HEK293 (cell line): ENCODE measurements at regions not wholly inside any gene's neighbourhood (a gene's known extent, or its start where the extent isn't known, plus 50 kb on each side); places are given as distances from the start of the nearest gene placed in this dataset.
A peak's percentile ranks its signal among the peaks of the same experiment; 100 is the strongest.

ENCODE experiments used
- CTCF ChIA-PET: fragments of 350-600 bp; formaldehyde crosslinking; extraction: SDS; loops from one replicate; lab custom pipeline; 2021; ENCODE audit warnings: antibody characterized with exemption; lab: Yijun Ruan, JAX
- POLR2A ChIA-PET: fragments of 300-600 bp; formaldehyde crosslinking; extraction: SDS; loops from one replicate; lab custom pipeline; 2020; ENCODE audit warnings: antibody characterized with exemption, inconsistent platforms; lab: Yijun Ruan, JAX
- H3K27ac ChIP-seq: fragments of 200-500 bp; sonication (Bioruptor generic); 2 replicates; pipeline ENCODE4 v1.5.1; 2014; ENCODE audit warnings: low read depth, low read length, control low read depth, inconsistent platforms; ENCODE audit errors: extremely low read depth
- H3K36me3 ChIP-seq, 2 experiments: fragments of 200-500 bp in 1 of 2; sonication (Bioruptor generic) in 1 of 2; 1 replicate in 1 of 2; 2 replicates in 1 of 2; pipeline ENCODE4 v1.5.1; 2014 to 2017; ENCODE audit warnings: inconsistent platforms in 2 of 2, low read length in 2 of 2; ENCODE audit not compliant: control insufficient read depth in 2 of 2, insufficient read depth in 1 of 2
- H3K4me1 ChIP-seq: fragments of 200-500 bp; sonication (Bioruptor generic); 2 replicates; pipeline ENCODE4 v1.5.1; 2014; ENCODE audit warnings: mild to moderate bottlenecking, low read length, inconsistent platforms; ENCODE audit not compliant: control insufficient read depth, insufficient read depth
- H3K4me3 ChIP-seq: 2 replicates; pipeline ENCODE4 v1.5.1; 2011; ENCODE audit warnings: low read depth, mild to moderate bottlenecking, control low read depth, low read length, moderate library complexity
- H3K9me3 ChIP-seq: fragments of 200-500 bp; sonication (Bioruptor generic); 2 replicates; pipeline ENCODE4 v1.5.1; 2014; ENCODE audit warnings: low read depth, low read length, inconsistent platforms; ENCODE audit not compliant: control insufficient read depth, insufficient read depth
- FEZF1 ChIP-seq: fragments of 450-650 bp; formaldehyde crosslinking; IDR thresholded peaks from 2 replicates; pipeline ENCODE4 v1.5.1; 2016; ENCODE audit warnings: missing biosample characterization, missing genetic modification characterization
- GLIS1 ChIP-seq: fragments of 450-650 bp; formaldehyde crosslinking; IDR thresholded peaks from 2 replicates; pipeline ENCODE4 v1.5.1; 2016; ENCODE audit warnings: missing biosample characterization, missing genetic modification characterization
- SP7 ChIP-seq: fragments of 450-650 bp; formaldehyde crosslinking; IDR thresholded peaks from 2 replicates; pipeline ENCODE4 v1.5.1; 2016; ENCODE audit warnings: missing biosample characterization, missing genetic modification characterization
- WT1 ChIP-seq: fragments of 450-650 bp; formaldehyde crosslinking; IDR thresholded peaks from 2 replicates; pipeline ENCODE4 v1.5.1; 2016; ENCODE audit warnings: missing biosample characterization, missing genetic modification characterization
- ZIC2 ChIP-seq: fragments of 450-650 bp; formaldehyde crosslinking; IDR thresholded peaks from 2 replicates; pipeline ENCODE4 v1.5.1; 2016; ENCODE audit warnings: missing biosample characterization, missing genetic modification characterization
- ZNF10 ChIP-seq: fragments of 450-650 bp; formaldehyde crosslinking; IDR thresholded peaks from 2 replicates; pipeline ENCODE4 v1.5.1; 2017; ENCODE audit warnings: missing biosample characterization, missing genetic modification characterization
- ZNF211 ChIP-seq: fragments of 450-650 bp; formaldehyde crosslinking; IDR thresholded peaks from 2 replicates; pipeline ENCODE4 v1.5.1; 2016; ENCODE audit warnings: low read depth, missing biosample characterization, missing genetic modification characterization
- ZNF24 ChIP-seq: fragments of 450-650 bp; formaldehyde crosslinking; IDR thresholded peaks from 2 replicates; pipeline ENCODE4 v1.5.1; 2016; ENCODE audit warnings: missing biosample characterization, missing genetic modification characterization
- ZNF423 ChIP-seq: fragments of 450-650 bp; formaldehyde crosslinking; IDR thresholded peaks from 2 replicates; pipeline ENCODE4 v1.5.1; 2016; ENCODE audit warnings: missing biosample characterization, missing genetic modification characterization
- ZNF624 ChIP-seq: fragments of 450-650 bp; formaldehyde crosslinking; IDR thresholded peaks from 2 replicates; pipeline ENCODE4 v1.5.1; 2017; ENCODE audit warnings: missing biosample characterization, missing genetic modification characterization
- ZNF843 ChIP-seq: fragments of 450-650 bp; formaldehyde crosslinking; IDR thresholded peaks from 2 replicates; pipeline ENCODE4 v1.5.1; 2016; ENCODE audit warnings: missing biosample characterization, missing genetic modification characterization
- TF ChIP-seq, protein P1 (sequence below): fragments of 450-650 bp; formaldehyde crosslinking; IDR thresholded peaks from 2 replicates; pipeline ENCODE4 v1.5.1; 2016; ENCODE audit warnings: missing biosample characterization, missing genetic modification characterization
- TF ChIP-seq, protein P2 (sequence below): fragments of 450-650 bp; formaldehyde crosslinking; IDR thresholded peaks from 2 replicates; pipeline ENCODE4 v1.5.1; 2016; ENCODE audit warnings: missing biosample characterization, missing genetic modification characterization, borderline replicate concordance
- TF ChIP-seq, protein P3 (sequence below): sonication (generic); formaldehyde crosslinking; IDR thresholded peaks from 2 replicates; pipeline ENCODE4 v1.8.1; 2022; ENCODE audit warnings: mild to moderate bottlenecking, moderate library complexity, missing genetic modification reagents
- TF ChIP-seq, protein P4 (sequence below): fragments of 450-650 bp; formaldehyde crosslinking; IDR thresholded peaks from 2 replicates; pipeline ENCODE4 v1.5.1; 2016; ENCODE audit warnings: missing biosample characterization, missing genetic modification characterization

DNA sequence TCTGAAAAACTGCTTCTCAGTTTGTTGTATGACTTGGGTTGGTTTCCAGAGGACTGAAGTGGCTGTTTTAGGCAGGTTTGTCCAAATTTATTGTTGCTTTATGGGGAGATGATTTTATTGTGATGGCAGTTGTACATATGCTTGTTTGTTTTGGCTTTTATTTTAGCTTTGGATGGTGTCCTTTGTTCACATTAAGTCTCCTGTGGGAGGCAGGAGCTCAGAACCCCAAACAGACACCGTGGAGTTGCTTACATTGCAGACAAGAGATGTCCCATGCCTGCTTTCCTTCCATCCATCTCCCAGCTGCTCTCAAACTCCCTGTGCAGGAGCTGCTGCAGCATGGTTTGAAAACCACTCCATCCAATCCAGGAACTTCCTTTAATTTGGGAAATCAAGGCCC, 414.7 kb downstream of the LPIN1 start:
- H3K9me3 ChIP-seq = no peaks in the 10 kb centered on the region
- H3K27ac ChIP-seq = no peak overlapping the region
- CTCF ChIA-PET = interaction anchor here (0.8 kb wide), 1 partner anchor 556 kb away, joined by 3 read pairs; the partner anchor contains the start of gene TRIB2

DNA sequence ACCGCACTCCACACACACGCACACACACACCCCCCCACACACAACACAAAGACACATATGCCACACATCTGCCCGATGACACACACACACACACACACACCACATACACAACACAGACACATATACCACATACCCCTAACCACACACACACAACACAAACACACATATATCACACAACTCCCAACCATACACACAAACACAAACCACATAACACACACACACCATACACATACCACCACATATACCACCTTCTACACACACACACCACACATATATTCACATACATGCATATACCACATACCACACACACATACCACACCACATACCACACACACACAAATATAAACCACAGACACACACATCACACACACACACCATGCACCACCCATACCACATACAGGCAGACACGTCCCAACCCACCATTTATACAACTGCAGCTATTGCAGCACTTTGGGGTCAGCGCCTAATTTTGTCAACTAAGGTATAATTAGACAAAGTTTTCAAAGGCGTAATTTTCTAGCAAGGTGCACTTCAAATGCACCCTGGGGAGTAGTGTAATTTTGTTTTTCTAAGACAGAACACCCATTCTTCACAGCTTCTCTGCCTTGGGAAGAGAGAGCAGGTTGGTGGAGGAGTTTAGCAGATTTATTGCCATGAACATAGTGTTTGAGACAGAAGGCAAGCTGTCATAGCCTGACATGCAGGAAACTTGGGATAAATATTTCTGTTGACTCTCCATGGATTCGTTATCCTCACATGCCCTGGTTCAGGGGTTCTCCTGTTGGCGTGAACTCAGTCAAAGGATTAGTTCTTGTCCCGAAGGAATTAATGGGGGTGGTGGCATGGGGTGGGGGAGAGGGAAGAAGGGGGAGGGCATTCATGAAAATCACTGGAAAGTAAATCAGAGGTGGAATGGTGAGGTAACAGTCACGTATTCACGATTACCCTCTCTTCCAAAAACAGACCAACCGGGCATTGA, 416.1 kb downstream of the LPIN1 start:
- no peak overlapping the region for H3K4me3 ChIP-seq
- CTCF ChIA-PET = interaction anchor here (0.6 kb wide), 1 partner anchor 124 kb away, joined by 3 read pairs; no protein-coding TSS in a partner anchor
- H3K36me3 ChIP-seq = no peaks in the 10 kb centered on the region
- no peaks in the 10 kb centered on the region for H3K9me3 ChIP-seq
- H3K4me1 ChIP-seq = no peaks in the 10 kb centered on the region
- POLR2A ChIA-PET = no interaction called here
- TF ChIP-seq SP7 (peak; percentile 85), ZNF211 (tag by site-specific recombination) (peak; percentile 99), WT1 (tag by site-specific recombination) (no peak)
- TF ChIP-seq, protein P1, sequence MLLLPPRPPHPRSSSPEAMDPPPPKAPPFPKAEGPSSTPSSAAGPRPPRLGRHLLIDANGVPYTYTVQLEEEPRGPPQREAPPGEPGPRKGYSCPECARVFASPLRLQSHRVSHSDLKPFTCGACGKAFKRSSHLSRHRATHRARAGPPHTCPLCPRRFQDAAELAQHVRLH (tag by site-specific recombination) = no peak
- TF ChIP-seq, protein P2, sequence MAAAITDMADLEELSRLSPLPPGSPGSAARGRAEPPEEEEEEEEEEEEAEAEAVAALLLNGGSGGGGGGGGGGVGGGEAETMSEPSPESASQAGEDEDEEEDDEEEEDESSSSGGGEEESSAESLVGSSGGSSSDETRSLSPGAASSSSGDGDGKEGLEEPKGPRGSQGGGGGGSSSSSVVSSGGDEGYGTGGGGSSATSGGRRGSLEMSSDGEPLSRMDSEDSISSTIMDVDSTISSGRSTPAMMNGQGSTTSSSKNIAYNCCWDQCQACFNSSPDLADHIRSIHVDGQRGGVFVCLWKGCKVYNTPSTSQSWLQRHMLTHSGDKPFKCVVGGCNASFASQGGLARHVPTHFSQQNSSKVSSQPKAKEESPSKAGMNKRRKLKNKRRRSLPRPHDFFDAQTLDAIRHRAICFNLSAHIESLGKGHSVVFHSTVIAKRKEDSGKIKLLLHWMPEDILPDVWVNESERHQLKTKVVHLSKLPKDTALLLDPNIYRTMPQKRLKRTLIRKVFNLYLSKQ (tag by site-specific recombination) = no peak
- H3K27ac ChIP-seq = no peak overlapping the region

More for the DNA sequence above, 414.7 kb downstream of the LPIN1 start:
- Histone ChIP-seq H3K36me3 (no peaks in the 10 kb centered on the region), H3K4me3 (no peak overlapping the region), H3K4me1 (no peaks in the 10 kb centered on the region)
- TF ChIP-seq, protein P3, sequence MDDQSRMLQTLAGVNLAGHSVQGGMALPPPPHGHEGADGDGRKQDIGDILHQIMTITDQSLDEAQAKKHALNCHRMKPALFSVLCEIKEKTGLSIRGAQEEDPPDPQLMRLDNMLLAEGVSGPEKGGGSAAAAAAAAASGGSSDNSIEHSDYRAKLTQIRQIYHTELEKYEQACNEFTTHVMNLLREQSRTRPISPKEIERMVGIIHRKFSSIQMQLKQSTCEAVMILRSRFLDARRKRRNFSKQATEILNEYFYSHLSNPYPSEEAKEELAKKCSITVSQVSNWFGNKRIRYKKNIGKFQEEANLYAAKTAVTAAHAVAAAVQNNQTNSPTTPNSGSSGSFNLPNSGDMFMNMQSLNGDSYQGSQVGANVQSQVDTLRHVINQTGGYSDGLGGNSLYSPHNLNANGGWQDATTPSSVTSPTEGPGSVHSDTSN = no peak
- TF ChIP-seq FEZF1 = 0 out of 2 replicates have a peak, but pooled peaks have one; percentile 13
- POLR2A ChIA-PET = no interaction called here

DNA sequence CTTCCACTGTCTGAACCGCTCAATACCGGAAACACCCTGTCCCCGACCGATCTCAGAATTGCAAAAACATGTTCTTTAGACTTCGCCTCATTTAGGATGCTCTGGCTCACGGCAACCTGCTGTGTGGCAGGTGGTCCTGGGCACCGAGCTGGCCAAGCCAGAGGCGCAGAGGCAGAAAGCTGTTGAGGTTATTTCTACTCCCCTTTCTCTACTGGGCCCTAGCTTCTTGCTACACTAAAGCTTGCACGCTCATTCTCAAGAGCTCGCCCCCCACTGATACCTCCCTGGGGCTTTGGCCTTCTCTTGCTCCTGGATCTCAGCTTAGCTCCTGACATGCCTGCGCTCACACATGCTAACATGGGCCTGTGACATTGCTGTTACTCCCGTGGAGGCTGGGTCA, 417.4 kb downstream of the LPIN1 start:
- Histone ChIP-seq H3K36me3 (no peaks in the 10 kb centered on the region), H3K4me3 (no peak overlapping the region), H3K4me1 (no peaks in the 10 kb centered on the region), H3K27ac (no peak overlapping the region), H3K9me3 (no peaks in the 10 kb centered on the region)
- CTCF ChIA-PET = no interaction called here
- POLR2A ChIA-PET = no interaction called here
- no peak for TF ChIP-seq ZNF423
- no peak for TF ChIP-seq ZNF10 (tag by site-specific recombination)
- peak; percentile 43 for TF ChIP-seq ZIC2
- no peak for TF ChIP-seq ZNF843
- TF ChIP-seq ZNF624 (tag by site-specific recombination) = no peak
- TF ChIP-seq, protein P4, sequence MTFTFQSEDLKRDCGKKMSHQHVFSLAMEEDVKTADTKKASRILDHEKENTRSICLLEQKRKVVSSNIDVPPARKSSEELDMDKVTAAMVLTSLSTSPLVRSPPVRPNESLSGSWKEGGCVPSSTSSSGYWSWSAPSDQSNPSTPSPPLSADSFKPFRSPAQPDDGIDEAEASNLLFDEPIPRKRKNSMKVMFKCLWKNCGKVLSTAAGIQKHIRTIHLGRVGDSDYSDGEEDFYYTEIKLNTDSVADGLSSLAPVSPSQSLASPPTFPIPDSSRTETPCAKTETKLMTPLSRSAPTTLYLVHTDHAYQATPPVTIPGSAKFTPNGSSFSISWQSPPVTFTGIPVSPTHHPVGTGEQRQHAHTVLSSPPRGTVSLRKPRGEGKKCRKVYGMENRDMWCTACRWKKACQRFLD (tag by site-specific recombination) = no peak
- no peak for TF ChIP-seq ZNF24
- TF ChIP-seq GLIS1 (tag by site-specific recombination) = peak; percentile 41; the same call in 1 of the 2 replicates
